ENCODE measurements at regions not wholly inside any gene's neighbourhood (a gene's known extent, or its start where the extent isn't known, plus 50 kb on each side); places are given as distances from the start of the nearest gene placed in this dataset.

DNA sequence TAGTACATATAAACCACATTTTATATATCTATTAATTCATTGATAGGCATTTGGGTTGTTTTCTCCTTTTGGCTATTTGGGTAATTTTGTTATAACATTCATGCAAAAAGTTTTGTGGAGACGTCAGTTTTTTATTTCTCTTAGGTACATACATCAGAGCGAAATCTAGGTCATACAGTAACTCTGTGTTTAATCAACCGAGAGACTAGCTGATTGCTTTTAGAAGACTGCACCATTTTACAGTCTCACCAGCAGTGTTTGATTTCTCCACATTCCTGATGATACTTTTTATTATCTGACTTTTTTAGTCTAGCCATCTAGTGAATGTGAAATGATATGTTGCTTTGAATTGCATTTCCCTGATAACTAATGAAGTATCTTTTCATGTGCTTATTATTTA is 1019.3 kb downstream of the NSUN3 start:
- TF ChIP-seq, protein P1, sequence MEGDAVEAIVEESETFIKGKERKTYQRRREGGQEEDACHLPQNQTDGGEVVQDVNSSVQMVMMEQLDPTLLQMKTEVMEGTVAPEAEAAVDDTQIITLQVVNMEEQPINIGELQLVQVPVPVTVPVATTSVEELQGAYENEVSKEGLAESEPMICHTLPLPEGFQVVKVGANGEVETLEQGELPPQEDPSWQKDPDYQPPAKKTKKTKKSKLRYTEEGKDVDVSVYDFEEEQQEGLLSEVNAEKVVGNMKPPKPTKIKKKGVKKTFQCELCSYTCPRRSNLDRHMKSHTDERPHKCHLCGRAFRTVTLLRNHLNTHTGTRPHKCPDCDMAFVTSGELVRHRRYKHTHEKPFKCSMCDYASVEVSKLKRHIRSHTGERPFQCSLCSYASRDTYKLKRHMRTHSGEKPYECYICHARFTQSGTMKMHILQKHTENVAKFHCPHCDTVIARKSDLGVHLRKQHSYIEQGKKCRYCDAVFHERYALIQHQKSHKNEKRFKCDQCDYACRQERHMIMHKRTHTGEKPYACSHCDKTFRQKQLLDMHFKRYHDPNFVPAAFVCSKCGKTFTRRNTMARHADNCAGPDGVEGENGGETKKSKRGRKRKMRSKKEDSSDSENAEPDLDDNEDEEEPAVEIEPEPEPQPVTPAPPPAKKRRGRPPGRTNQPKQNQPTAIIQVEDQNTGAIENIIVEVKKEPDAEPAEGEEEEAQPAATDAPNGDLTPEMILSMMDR (IDR thresholded peaks at IDR 0.05): no peak
- TF ChIP-seq POLR2A (IDR thresholded peaks at IDR 0.05): no peak
